ENCODE measurements at regions not wholly inside any gene's neighbourhood (a gene's known extent, or its start where the extent isn't known, plus 50 kb on each side); places are given as distances from the start of the nearest gene placed in this dataset.

DNA sequence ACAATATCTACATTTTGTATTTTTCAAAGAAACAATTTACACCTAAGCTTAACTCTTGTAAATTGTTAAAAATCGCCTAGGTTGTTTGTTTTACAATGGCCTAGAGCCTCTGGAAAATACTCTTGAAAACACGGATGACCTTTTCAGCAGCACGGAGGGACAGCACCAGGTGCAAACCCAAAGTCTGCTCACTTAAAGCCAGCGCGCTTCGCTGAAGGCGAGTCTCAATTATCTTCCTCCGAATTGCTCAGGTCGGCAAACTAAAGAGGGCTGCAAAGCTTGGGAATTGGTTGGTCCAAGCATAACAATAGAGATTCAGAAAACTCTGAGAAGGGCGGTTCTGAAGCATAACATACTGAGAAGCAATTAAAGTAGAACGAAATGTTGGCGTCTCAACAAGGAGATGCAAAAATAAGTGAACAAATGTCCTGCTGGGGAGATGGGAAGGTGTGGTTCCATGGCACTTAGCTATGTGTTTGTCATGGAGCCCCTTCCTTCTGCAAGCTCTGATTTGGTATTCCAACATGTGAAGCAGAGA lies 139.9 kb upstream of the PITRM1 start:
- no peaks in the 10 kb centered on the region for H3K9me3 ChIP-seq
- no peaks in the 10 kb centered on the region for H3K36me3 ChIP-seq
- H3K4me1 ChIP-seq, result no peaks in the 10 kb centered on the region
- no peak overlapping the region for H3K27ac ChIP-seq
- H3K4me3 ChIP-seq, result no peak overlapping the region
- TF ChIP-seq, protein P1, sequence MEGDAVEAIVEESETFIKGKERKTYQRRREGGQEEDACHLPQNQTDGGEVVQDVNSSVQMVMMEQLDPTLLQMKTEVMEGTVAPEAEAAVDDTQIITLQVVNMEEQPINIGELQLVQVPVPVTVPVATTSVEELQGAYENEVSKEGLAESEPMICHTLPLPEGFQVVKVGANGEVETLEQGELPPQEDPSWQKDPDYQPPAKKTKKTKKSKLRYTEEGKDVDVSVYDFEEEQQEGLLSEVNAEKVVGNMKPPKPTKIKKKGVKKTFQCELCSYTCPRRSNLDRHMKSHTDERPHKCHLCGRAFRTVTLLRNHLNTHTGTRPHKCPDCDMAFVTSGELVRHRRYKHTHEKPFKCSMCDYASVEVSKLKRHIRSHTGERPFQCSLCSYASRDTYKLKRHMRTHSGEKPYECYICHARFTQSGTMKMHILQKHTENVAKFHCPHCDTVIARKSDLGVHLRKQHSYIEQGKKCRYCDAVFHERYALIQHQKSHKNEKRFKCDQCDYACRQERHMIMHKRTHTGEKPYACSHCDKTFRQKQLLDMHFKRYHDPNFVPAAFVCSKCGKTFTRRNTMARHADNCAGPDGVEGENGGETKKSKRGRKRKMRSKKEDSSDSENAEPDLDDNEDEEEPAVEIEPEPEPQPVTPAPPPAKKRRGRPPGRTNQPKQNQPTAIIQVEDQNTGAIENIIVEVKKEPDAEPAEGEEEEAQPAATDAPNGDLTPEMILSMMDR (IDR thresholded peaks at IDR 0.05), result no peak
- TF ChIP-seq POLR2A (IDR thresholded peaks at IDR 0.05), result no peak
- DNase-seq, result no peak
- intact Hi-C loops (cut with DNase I), result no loop called here
- 83 to 84% methylated on average over 12 of the region's 12 CpGs for whole genome bisulfite sequencing, 2 donors
- H3K27me3 ChIP-seq, result peaks cover 0 to 8% (median 0%) of the 10 kb centered on the region in 4 donors

DNA sequence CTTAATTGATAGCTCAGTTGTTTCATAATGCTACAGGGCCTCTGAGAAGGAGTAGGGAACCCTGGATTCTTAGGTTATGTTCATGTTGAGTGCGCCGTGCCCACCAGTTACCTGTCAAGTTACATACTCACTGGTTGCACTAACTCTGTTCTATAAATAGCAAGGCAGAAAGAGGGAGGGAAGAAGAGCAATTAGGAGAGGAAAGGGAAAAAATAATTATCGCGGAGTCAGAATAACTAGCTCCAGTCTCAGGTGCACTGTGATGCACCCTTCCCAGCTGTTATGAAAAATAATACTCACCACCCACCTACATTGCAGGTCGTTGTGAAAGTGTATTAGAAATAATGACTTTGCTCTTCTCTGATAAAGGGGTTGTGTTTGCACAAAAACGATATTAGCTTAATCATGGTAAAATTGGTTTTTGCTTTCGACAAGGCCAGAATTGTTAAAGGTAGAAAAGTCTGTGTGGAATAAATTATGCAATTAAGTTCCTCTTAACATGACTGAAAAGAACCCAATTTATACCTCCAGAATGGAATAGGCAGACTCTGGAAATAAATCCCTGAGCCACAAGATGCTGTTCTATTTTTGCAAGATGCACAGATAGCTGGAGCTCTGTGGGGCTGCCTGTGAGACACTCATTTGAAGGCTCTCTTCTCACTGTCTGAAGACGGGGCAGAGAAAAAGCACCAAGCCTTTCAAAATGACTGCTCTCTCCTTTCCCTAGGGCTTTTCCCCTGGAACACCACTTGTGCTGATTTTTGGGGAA lies 137.6 kb upstream of the PITRM1 start:
- intact Hi-C loops (cut with DNase I), result no loop called here
- Histone ChIP-seq H3K27me3 (peaks cover 0 to 8% (median 0%) of the 10 kb centered on the region in 4 donors), H3K36me3 (no peaks in the 10 kb centered on the region), H3K4me3 (no peak overlapping the region), H3K9me3 (no peaks in the 10 kb centered on the region), H3K27ac (no peak overlapping the region), H3K4me1 (no peaks in the 10 kb centered on the region)
- DNase-seq, result no peak
- TF ChIP-seq, protein P1 (IDR thresholded peaks at IDR 0.05), result no peak
- TF ChIP-seq POLR2A (IDR thresholded peaks at IDR 0.05), result no peak
- WGBS, 2 donors, result 78 to 84% methylated on average over 7 of the region's 8 CpGs

DNA sequence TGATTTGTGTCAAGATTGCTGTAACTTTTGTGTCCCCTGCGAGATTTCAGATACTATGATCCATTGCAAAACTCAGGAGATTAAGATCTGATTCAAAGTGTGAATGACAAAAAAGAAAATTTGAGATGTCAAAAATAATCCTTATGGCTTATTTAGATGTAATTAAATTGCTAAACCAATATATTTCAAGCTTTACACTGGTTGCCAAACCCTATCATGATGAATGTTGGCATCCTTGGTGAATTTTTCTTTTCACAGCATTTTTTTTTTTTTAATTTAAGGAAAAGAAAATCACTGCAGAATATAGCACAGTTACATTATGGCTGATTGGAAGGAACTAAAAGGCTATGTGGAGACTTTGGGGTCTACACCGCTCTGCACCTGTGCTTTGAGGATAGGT lies 133.5 kb upstream of the PITRM1 start:
- Histone ChIP-seq H3K36me3 (no peaks in the 10 kb centered on the region), H3K27ac (no peak overlapping the region), H3K9me3 (no peaks in the 10 kb centered on the region), H3K27me3 (no peaks in the 10 kb centered on the region), H3K4me1 (no peaks in the 10 kb centered on the region), H3K4me3 (no peak overlapping the region)
- no peak for DNase-seq
- 81 to 86% methylated on average over 2 of the region's 2 CpGs for WGBS, 2 donors
- intact Hi-C loops (cut with DNase I), result no loop called here
- no peak for TF ChIP-seq POLR2A (IDR thresholded peaks at IDR 0.05)
- TF ChIP-seq, protein P1 (IDR thresholded peaks at IDR 0.05), result no peak

DNA sequence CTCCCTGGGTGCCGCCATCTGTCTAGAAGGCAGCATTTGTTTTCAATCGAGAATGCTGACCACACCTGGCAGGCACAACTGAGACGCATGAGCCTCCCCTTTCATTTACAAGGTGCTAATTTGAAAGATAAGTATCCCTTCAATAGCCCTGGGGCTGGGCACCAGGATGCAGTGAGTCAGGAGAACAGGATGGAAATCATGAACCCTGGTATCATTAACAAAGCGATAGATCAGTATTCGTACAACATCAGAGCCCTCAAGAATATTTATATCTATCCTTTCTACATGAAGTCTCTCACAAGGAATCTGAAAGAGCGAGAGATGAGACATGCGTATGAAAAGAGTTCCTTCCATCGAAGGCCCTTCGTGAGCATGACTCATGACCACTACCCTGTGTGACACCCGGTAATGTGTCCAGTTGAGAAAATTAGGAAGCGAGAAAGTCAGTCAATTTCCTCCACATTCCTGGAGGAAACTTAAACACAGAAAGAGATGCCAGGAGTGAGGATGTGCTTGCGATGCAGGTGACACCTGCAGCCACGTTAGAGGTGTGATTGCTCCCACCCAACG lies 123.1 kb upstream of the PITRM1 start:
- 82 to 89% methylated on average over 10 to 11 of the region's 14 CpGs for WGBS, 2 donors
- no peaks in the 10 kb centered on the region for H3K27me3 ChIP-seq
- no peaks in the 10 kb centered on the region for H3K36me3 ChIP-seq
- DNase-seq, result no peak
- H3K27ac ChIP-seq, result no peak overlapping the region
- H3K4me1 ChIP-seq, result peaks cover 0 to 21% (median 0%) of the 10 kb centered on the region in 3 donors
- H3K9me3 ChIP-seq, result no peaks in the 10 kb centered on the region
- TF ChIP-seq POLR2A (IDR thresholded peaks at IDR 0.05), result no peak
- TF ChIP-seq, protein P1 (IDR thresholded peaks at IDR 0.05), result no peak
- intact Hi-C loops (cut with DNase I), result no loop called here
- H3K4me3 ChIP-seq, result no peak overlapping the region

DNA sequence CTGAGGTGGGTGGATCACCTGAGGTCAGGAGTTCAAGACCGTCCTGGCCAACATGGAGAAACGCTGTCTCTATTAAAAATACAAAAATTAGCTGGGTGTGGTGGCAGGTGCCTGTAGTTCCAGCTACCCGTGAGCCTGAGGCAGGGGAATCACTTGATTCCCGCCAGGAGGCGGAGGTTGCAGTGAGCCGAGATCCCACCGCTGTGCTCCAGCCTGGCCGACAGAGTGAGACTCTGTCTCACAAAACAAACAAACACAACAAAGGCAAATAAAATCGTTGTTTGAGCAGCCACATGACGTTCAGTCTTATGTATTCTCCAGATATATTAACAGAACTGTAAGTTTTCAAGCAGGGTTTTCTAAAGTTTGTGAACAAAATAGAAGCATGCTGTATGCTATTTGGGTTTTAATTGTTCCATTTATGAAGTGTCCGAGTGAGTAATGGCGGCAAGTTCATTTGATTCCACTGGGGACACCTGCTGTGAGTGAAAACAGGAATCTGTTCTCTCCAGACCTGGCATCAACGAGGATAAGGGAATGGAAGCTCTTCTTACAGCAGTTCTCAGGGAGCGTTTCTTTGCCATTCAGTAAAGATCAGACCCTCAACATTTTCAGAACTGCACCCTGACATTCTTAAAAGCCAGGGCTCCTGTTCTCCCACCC lies 122.5 kb upstream of the PITRM1 start:
- H3K4me1 ChIP-seq, result peaks cover 0 to 21% (median 0%) of the 10 kb centered on the region in 3 donors
- no peak for DNase-seq
- H3K27ac ChIP-seq, result no peak overlapping the region
- no peaks in the 10 kb centered on the region for H3K27me3 ChIP-seq
- intact Hi-C loops (cut with DNase I), result no loop called here
- TF ChIP-seq POLR2A (IDR thresholded peaks at IDR 0.05), result no peak
- TF ChIP-seq, protein P1 (IDR thresholded peaks at IDR 0.05), result peak in 1 of 6 experiments; percentile 6
- H3K9me3 ChIP-seq, result no peaks in the 10 kb centered on the region
- no peak overlapping the region for H3K4me3 ChIP-seq
- 50 to 73% methylated on average over 12 to 14 of the region's 14 CpGs for WGBS, 2 donors
- H3K36me3 ChIP-seq, result no peaks in the 10 kb centered on the region
